Smooth muscle cell (in vitro differentiated cells): ENCODE measurements at regions not wholly inside any gene's neighbourhood (a gene's known extent, or its start where the extent isn't known, plus 50 kb on each side); places are given as distances from the start of the nearest gene placed in this dataset.

Experiments used
- DNase-seq: peaks from one replicate; lab custom pipeline; 2025; ENCODE audit not compliant: unreplicated experiment; lab: John Stamatoyannopoulos, UW
- H2AFZ ChIP-seq: fragments of 200-600 bp; sonication (generic); 2 replicates; pipeline ENCODE4 v1.6.0; 2016; ENCODE audit warnings: antibody characterized with exemption, low read depth, mild to moderate bottlenecking
- H3F3A ChIP-seq: fragments of 200-600 bp; sonication (generic); 2 replicates; pipeline ENCODE4 v1.6.0; 2017; ENCODE audit warnings: antibody characterized with exemption, low read depth
- H3K27ac ChIP-seq: fragments of 200-600 bp; sonication (generic); 2 replicates; pipeline ENCODE4 v1.5.1; 2016; ENCODE audit warnings: low read depth, mild to moderate bottlenecking
- H3K27me3 ChIP-seq: fragments of 200-600 bp; sonication (generic); 2 replicates; pipeline ENCODE4 v1.6.1; 2016; ENCODE audit warnings: low read depth, mild to moderate bottlenecking
- H3K36me3 ChIP-seq: fragments of 200-600 bp; sonication (generic); 2 replicates; pipeline ENCODE4 v1.5.1; 2016; ENCODE audit warnings: low read depth
- H3K4me1 ChIP-seq: fragments of 200-600 bp; sonication (generic); 2 replicates; pipeline ENCODE4 v1.5.1; 2016; ENCODE audit warnings: low read depth
- H3K4me2 ChIP-seq: fragments of 200-600 bp; sonication (generic); 2 replicates; pipeline ENCODE4 v1.6.0; 2016; ENCODE audit warnings: mild to moderate bottlenecking
- H3K4me3 ChIP-seq: fragments of 200-600 bp; sonication (generic); 2 replicates; pipeline ENCODE4 v1.5.1; 2016; ENCODE audit warnings: mild to moderate bottlenecking
- H3K79me2 ChIP-seq: fragments of 200-600 bp; sonication (generic); 2 replicates; pipeline ENCODE4 v1.6.0; 2016; ENCODE audit warnings: low read depth, mild to moderate bottlenecking
- H3K9ac ChIP-seq: fragments of 200-600 bp; sonication (generic); 2 replicates; pipeline ENCODE4 v1.6.0; 2016; ENCODE audit warnings: low read depth
- H3K9me3 ChIP-seq: fragments of 200-600 bp; sonication (generic); replicated peaks from 2 replicates; pipeline ENCODE4 v1.5.1; 2016; ENCODE audit warnings: low read depth
- H4K20me1 ChIP-seq: fragments of 200-600 bp; sonication (generic); 2 replicates; pipeline ENCODE4 v1.6.0; 2016; ENCODE audit warnings: low read depth
- WGBS: methylation state at CpG from one replicate; pipeline ENCODE4 v1.1.7; 2016; ENCODE audit warnings: low lambda C conversion rate; 5-methylcytosine and 5-hydroxymethylcytosine counted together
- TF ChIP-seq, protein P1 (sequence below): fragments of 200-600 bp; sonication (generic); IDR thresholded peaks from 2 replicates; pipeline ENCODE4 v1.5.1; 2017; ENCODE audit warnings: borderline replicate concordance, mild to moderate bottlenecking, antibody characterized with exemption; ENCODE audit not compliant: insufficient read depth, poor library complexity, severe bottlenecking

DNA sequence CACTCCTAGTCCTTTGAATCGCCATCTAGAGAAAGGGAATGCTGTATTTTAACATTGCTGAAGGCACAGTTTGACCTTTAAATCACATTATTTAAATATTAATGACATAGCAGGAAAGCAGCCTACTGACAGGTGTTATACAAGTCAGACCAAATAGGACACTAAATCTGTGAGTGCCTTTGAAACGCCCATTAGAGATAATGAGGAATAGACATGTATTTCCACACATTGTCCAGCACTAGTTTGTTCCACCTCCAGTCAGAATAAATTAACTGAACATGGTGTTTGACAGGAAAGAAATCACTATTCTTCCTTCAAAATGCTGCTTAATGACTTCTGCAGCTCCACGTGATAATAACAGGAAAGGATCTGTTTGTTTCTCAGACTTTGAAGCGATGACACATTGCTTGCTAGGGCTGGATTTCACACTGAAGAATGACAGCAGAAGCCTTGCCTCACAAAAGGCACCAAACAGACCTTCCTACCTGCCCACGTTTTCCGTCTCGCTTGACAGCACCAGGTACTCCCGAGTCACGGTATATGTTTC is 90.5 kb upstream of the DDX18 start:
- H3F3A ChIP-seq, result no peaks in the 10 kb centered on the region
- H3K27ac ChIP-seq, result no peak overlapping the region
- no peak overlapping the region for H3K4me2 ChIP-seq
- no peaks in the 10 kb centered on the region for H3K36me3 ChIP-seq
- no peaks in the 10 kb centered on the region for H4K20me1 ChIP-seq
- H3K9me3 ChIP-seq, result no peaks in the 10 kb centered on the region
- DNase-seq, result no peak
- H3K27me3 ChIP-seq, result peaks cover 3% of the 10 kb centered on the region
- no peaks in the 10 kb centered on the region for H3K4me1 ChIP-seq
- TF ChIP-seq, protein P1, sequence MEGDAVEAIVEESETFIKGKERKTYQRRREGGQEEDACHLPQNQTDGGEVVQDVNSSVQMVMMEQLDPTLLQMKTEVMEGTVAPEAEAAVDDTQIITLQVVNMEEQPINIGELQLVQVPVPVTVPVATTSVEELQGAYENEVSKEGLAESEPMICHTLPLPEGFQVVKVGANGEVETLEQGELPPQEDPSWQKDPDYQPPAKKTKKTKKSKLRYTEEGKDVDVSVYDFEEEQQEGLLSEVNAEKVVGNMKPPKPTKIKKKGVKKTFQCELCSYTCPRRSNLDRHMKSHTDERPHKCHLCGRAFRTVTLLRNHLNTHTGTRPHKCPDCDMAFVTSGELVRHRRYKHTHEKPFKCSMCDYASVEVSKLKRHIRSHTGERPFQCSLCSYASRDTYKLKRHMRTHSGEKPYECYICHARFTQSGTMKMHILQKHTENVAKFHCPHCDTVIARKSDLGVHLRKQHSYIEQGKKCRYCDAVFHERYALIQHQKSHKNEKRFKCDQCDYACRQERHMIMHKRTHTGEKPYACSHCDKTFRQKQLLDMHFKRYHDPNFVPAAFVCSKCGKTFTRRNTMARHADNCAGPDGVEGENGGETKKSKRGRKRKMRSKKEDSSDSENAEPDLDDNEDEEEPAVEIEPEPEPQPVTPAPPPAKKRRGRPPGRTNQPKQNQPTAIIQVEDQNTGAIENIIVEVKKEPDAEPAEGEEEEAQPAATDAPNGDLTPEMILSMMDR, result no peak
- H2AFZ ChIP-seq, result no peak overlapping the region
- no peak overlapping the region for H3K9ac ChIP-seq
- H3K79me2 ChIP-seq, result no peaks in the 10 kb centered on the region
- WGBS, result 83% methylated on average over 9 of the region's 9 CpGs
- no peak overlapping the region for H3K4me3 ChIP-seq

DNA sequence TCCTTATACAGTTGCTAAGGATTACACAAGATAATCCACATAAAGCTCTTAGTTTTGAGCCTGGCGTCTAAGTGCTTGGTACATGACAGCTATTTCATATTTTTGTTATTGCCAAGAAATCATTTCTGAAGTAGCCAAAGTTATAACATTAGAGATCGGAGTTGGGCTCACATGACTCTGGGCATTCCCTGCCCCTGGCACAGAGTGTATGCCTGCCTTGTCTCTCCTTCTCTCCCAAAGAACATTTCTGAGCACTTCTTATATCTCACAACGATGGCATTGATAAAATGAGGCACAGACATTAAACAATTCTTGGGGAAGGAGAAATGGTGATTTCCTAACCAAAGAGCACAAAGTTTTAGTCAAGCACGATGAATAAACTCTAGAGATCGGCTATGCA is 87.7 kb upstream of the DDX18 start:
- no peaks in the 10 kb centered on the region for H3K4me1 ChIP-seq
- H3K4me3 ChIP-seq, result no peak overlapping the region
- no peaks in the 10 kb centered on the region for H3K9me3 ChIP-seq
- no peaks in the 10 kb centered on the region for H3F3A ChIP-seq
- H2AFZ ChIP-seq, result no peak overlapping the region
- H3K27me3 ChIP-seq, result no peaks in the 10 kb centered on the region
- H3K9ac ChIP-seq, result no peak overlapping the region
- TF ChIP-seq, protein P1, result no peak
- no peaks in the 10 kb centered on the region for H3K79me2 ChIP-seq
- no peaks in the 10 kb centered on the region for H3K36me3 ChIP-seq
- no peak overlapping the region for H3K27ac ChIP-seq
- H4K20me1 ChIP-seq, result no peaks in the 10 kb centered on the region
- DNase-seq, result no peak
- WGBS, result 59% methylated on average over 5 of the region's 5 CpGs
- H3K4me2 ChIP-seq, result no peak overlapping the region

DNA sequence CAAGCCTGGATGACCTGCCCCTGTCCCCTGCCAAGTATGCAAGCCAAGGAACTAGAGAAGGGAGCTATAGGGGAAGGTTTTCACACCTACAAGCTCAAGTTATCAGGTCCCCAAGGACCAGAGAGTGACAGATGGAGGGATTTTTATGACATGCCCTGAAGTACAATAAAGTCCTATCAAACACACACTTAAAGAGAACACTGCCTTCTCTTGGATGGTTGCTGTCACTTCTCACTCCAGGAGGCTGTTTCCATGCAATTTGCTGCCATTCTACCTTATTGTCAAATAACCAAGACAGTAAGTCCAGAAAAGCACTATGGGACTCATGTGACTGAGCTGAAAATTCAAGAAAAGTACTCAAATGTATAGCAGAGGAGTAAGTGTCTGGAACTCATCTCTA is 76.6 kb upstream of the DDX18 start:
- Histone ChIP-seq H3K27ac (no peak overlapping the region), H3K79me2 (no peaks in the 10 kb centered on the region), H3K9me3 (no peaks in the 10 kb centered on the region), H3K4me1 (no peaks in the 10 kb centered on the region), H3K27me3 (peaks cover 7% of the 10 kb centered on the region), H2AFZ (no peak overlapping the region), H3K4me2 (no peak overlapping the region), H3K4me3 (no peak overlapping the region), H3K36me3 (no peaks in the 10 kb centered on the region), H3K9ac (no peak overlapping the region), H3F3A (no peaks in the 10 kb centered on the region), H4K20me1 (no peaks in the 10 kb centered on the region)
- DNase-seq, result no peak
- TF ChIP-seq, protein P1, result no peak

DNA sequence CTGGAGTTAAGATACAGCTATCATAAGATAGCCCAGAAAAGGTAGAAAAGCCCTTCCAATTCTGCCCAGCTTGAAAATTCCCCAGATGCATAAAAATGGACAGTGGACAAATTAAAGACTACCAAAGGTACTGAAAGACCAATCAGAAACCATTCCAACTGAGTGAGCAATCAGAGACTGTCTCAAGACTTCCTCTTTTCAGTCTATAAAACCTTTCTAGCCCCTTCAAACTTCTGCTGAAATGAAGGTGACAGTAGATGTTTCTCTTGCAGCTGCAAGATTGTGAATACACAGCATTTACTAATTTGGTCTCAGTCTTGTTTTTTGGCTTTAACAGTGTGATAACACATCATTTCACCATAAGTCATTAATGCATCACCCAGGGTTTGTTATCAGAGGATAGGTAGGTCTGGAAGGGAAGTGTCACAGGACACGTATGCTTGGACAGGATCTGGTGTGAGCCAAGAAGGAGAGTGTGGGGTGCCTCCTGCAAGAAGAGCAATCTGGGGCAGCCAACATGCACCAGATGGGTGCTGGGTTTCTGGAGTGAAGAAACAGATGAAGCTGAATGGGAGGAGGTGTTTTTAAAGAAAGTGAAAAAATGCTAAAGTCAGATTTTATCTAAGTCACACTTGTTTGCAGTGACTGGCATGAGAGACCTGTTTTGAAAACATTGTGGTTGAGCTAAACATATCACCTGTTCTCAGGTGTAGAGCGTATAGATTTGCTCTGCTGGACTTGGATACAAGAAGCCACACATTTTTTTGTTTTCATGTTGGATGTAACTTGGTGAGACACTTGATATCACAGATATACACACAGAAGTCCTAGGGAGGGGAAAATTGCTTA is 75.3 kb upstream of the DDX18 start:
- TF ChIP-seq, protein P1, result no peak
- Histone ChIP-seq H2AFZ (no peak overlapping the region), H3K4me2 (no peak overlapping the region), H3K9ac (no peak overlapping the region), H3K4me3 (no peak overlapping the region), H3K36me3 (no peaks in the 10 kb centered on the region), H3F3A (no peaks in the 10 kb centered on the region), H4K20me1 (no peaks in the 10 kb centered on the region), H3K27me3 (peaks cover 8% of the 10 kb centered on the region), H3K4me1 (no peaks in the 10 kb centered on the region), H3K79me2 (no peaks in the 10 kb centered on the region), H3K27ac (no peak overlapping the region), H3K9me3 (no peaks in the 10 kb centered on the region)
- 92% methylated on average over 2 of the region's 2 CpGs for WGBS
- no peak for DNase-seq
